Esophagus muscularis mucosa (tissue), 4 donors: ENCODE measurements at regions not wholly inside any gene's neighbourhood (a gene's known extent, or its start where the extent isn't known, plus 50 kb on each side); places are given as distances from the start of the nearest gene placed in this dataset.

Experiments
- DNase-seq: peaks from one replicate; pipeline ENCODE4 v3.0.0-alpha.2; 2017; ENCODE audit errors: extremely low spot score
- H3K27ac ChIP-seq, 4 donors: fragments of 200-600 bp; sonication (generic); replicated peaks in 1 of 4; 1 replicate in 3 of 4; 2 replicates in 1 of 4; pipeline ENCODE4 v1.5.1; 2016 to 2019; ENCODE audit warnings: mild to moderate bottlenecking in 1 of 4
- H3K27me3 ChIP-seq, 4 donors: fragments of 200-600 bp; sonication (generic); one replicate each; pipeline versions ENCODE4 v1.5.1 to v1.6.0; 2016 to 2019
- H3K36me3 ChIP-seq, 4 donors: fragments of 200-600 bp; sonication (generic); one replicate each; pipeline ENCODE4 v1.5.1; 2016 to 2019
- H3K4me1 ChIP-seq, 4 donors: fragments of 200-600 bp; sonication (generic); one replicate each; pipeline ENCODE4 v1.5.1; 2016 to 2019
- H3K4me3 ChIP-seq, 4 donors: fragments of 200-600 bp; sonication (generic); 1 replicate in 2 of 4; 2 replicates in 2 of 4; pipeline ENCODE4 v1.5.1; 2016 to 2019; ENCODE audit warnings: mild to moderate bottlenecking in 4 of 4, moderate library complexity in 1 of 4
- H3K9me3 ChIP-seq, 4 donors: fragments of 200-600 bp; sonication (generic); 1 replicate in 3 of 4; 2 replicates in 1 of 4; pipeline ENCODE4 v1.5.1; 2016 to 2019
- EP300 ChIP-seq: sonication (generic); formaldehyde crosslinking; IDR thresholded peaks from one replicate; pipeline ENCODE4 v1.6.1; 2017; ENCODE audit warnings: antibody characterized with exemption
- POLR2A ChIP-seq: fragments of 450-650 bp; IDR thresholded peaks from one replicate; pipeline ENCODE4 v1.6.1; 2017; ENCODE audit warnings: antibody characterized with exemption, moderate library complexity, mild to moderate bottlenecking, low read depth
- POLR2AphosphoS5 ChIP-seq, 2 donors: sonication (generic); formaldehyde crosslinking; IDR thresholded peaks; one replicate each; pipeline ENCODE4 v1.6.1; 2017; ENCODE audit warnings: antibody characterized with exemption in 2 of 2
- WGBS: methylation state at CpG from one replicate; pipeline ENCODE4 v1.1.5; 2018; 5-methylcytosine and 5-hydroxymethylcytosine counted together
- intact Hi-C: fragments of 100-400 bp; cut with DNase I; formaldehyde crosslinking; loops from one replicate; pipeline ENCODE4 v1.15.1; 2023
- TF ChIP-seq, protein P1 (sequence below), 3 experiments: fragments of 200-600 bp in 2 of 3; fragments of 450-650 bp in 1 of 3; sonication (generic) in 2 of 3; IDR thresholded peaks; one replicate each; pipeline ENCODE4 v1.5.1; 2017 to 2019; ENCODE audit warnings: antibody characterized with exemption in 3 of 3, mild to moderate bottlenecking in 2 of 3, moderate library complexity in 1 of 3

DNA sequence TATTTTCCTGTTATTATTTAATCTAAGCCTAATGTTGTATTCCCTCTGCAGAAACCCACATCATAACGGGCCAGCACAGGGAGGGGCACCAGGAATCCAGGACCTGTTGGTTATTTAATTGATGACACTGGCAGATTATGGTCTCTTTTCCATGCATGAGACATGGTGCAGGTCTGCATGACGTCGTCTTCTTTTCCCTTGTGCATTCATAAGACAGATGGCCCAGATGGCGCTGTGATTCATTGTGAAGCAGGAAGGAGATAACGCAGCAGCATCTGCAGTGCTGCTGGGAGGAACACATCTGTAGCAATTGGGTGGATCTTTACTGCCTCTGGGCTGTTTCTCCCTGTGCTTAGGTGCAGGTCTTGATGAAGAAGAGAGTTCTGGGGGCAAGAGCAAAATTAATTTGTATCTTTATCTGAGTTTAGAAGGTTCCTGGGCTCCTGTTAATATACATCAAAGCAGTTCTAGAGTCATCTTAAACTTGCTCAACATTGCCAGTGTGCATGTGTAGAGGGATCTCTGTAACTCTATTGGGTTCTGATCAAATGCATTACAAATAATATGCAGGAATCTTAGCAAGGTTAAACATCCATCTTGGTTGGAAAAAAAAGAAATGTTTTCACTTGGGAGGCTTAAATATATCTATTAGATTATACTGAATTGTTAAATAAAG lies 176.1 kb downstream of the PCSK1 start:
- no peaks in the 10 kb centered on the region for H3K9me3 ChIP-seq
- H3K27me3 ChIP-seq, result no peaks in the 10 kb centered on the region
- peaks cover 5 to 26% (median 17%) of the 10 kb centered on the region in 4 donors for H3K4me1 ChIP-seq
- no peak overlapping the region for H3K4me3 ChIP-seq
- no peaks in the 10 kb centered on the region for H3K36me3 ChIP-seq
- H3K27ac ChIP-seq, result no peak overlapping the region
- intact Hi-C loops, result no loop called here
- WGBS, result 47% methylated on average over 5 of the region's 5 CpGs
- TF ChIP-seq, protein P1, sequence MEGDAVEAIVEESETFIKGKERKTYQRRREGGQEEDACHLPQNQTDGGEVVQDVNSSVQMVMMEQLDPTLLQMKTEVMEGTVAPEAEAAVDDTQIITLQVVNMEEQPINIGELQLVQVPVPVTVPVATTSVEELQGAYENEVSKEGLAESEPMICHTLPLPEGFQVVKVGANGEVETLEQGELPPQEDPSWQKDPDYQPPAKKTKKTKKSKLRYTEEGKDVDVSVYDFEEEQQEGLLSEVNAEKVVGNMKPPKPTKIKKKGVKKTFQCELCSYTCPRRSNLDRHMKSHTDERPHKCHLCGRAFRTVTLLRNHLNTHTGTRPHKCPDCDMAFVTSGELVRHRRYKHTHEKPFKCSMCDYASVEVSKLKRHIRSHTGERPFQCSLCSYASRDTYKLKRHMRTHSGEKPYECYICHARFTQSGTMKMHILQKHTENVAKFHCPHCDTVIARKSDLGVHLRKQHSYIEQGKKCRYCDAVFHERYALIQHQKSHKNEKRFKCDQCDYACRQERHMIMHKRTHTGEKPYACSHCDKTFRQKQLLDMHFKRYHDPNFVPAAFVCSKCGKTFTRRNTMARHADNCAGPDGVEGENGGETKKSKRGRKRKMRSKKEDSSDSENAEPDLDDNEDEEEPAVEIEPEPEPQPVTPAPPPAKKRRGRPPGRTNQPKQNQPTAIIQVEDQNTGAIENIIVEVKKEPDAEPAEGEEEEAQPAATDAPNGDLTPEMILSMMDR (IDR thresholded peaks at IDR 0.05), result no peak
- no peak for TF ChIP-seq EP300
- no peak for TF ChIP-seq POLR2A
- TF ChIP-seq POLR2AphosphoS5 (IDR thresholded peaks at IDR 0.05), result no peak
- no peak for DNase-seq

DNA sequence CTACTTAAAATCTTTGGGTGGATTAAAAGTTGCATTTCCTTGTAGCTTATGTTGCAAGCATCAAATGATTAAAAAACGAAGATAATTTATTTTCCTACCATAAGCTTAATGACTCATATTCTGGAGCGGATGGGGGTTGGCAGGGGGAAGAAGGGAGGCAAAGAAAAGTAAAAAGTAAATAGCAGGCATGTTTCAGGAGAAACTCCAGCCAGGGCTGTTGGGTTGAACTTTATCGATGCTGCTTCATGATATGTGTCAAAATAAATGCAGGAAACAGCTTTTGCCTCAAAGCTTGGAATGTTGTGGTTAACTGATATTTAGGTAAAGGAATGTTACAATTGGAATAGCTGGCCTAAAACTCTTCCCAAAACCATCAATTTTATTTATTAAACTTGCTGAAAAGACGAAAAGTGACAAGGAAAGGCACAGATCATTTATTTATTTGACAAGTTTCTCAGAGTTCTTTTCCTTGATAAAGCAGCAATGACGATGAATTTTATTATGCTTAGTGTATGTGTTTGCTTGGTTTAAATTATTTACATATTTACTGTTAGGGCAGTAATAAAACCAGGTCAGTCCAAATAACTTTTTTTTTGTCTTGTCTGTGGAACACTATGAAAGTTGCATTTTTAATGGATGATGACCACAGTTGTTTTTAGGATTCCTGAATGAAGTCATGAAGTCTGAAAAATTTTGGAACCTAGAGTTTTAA lies 177.9 kb downstream of the PCSK1 start:
- no peaks in the 10 kb centered on the region for H3K36me3 ChIP-seq
- H3K27ac ChIP-seq, result peak overlapping the region; percentile 18 to 53 (median 40)
- intact Hi-C loops, result no loop called here
- H3K4me3 ChIP-seq, result no peak overlapping the region
- H3K27me3 ChIP-seq, result no peaks in the 10 kb centered on the region
- peaks cover 5 to 26% (median 17%) of the 10 kb centered on the region in 4 donors for H3K4me1 ChIP-seq
- TF ChIP-seq POLR2A (no peak), EP300 (no peak), POLR2AphosphoS5 (IDR thresholded peaks at IDR 0.05) (no peak)
- TF ChIP-seq, protein P1 (IDR thresholded peaks at IDR 0.05), result no peak
- WGBS, result 34% methylated on average over 5 of the region's 5 CpGs
- no peak for DNase-seq
- H3K9me3 ChIP-seq, result no peaks in the 10 kb centered on the region

DNA sequence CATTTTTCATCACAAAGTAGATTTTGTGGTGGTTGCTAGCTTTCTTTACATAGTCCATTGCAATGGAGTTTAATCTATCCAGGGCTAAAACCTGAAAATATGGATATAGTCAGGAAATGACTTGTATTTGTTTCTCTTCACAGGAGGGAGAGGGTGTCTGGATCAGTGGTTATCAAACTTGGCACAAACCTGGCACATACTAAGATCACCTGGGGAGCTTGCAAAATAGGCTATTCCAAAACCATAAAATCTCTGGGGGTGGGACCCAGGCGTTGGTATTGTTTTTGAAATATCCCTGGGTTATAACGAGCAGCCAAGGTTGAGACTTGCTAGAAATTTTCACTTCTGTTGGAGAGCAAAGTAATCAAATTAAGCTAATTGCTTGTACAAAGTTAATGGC lies 179.9 kb downstream of the PCSK1 start:
- Histone ChIP-seq H3K4me1 (peaks cover 0 to 16% (median 8%) of the 10 kb centered on the region in 4 donors), H3K36me3 (no peaks in the 10 kb centered on the region), H3K4me3 (no peak overlapping the region), H3K27me3 (no peaks in the 10 kb centered on the region), H3K27ac (no peak overlapping the region), H3K9me3 (no peaks in the 10 kb centered on the region)
- no peak for DNase-seq
- TF ChIP-seq POLR2AphosphoS5 (IDR thresholded peaks at IDR 0.05), result no peak
- TF ChIP-seq POLR2A, result no peak
- no peak for TF ChIP-seq EP300
- TF ChIP-seq, protein P1 (IDR thresholded peaks at IDR 0.05), result no peak
- 82% methylated on average over 2 of the region's 2 CpGs for WGBS
- intact Hi-C loops, result no loop called here

DNA sequence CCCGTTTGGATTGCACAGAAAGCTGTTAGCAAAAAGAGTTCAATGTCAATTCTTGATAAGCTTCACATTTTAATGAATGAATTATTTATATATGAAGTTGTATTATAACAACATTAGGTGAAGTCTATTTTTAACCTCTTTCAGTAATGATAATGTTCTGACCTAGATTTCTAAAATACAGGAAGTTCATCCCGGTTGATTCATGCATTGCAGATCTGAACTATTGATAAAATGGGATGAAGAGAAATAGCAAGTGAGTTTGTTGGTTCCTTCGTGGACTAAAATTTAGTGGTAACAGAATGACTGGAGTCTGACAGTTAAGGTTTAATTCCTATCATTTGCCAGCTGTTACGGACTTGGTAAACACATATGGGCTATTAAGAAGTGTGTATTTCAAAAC lies 180.5 kb downstream of the PCSK1 start:
- H3K27ac ChIP-seq, result no peak overlapping the region
- no peak for TF ChIP-seq POLR2AphosphoS5 (IDR thresholded peaks at IDR 0.05)
- no peak for TF ChIP-seq POLR2A
- no peak for TF ChIP-seq EP300
- TF ChIP-seq, protein P1 (IDR thresholded peaks at IDR 0.05), result no peak
- H3K9me3 ChIP-seq, result no peaks in the 10 kb centered on the region
- peaks cover 3 to 21% (median 13%) of the 10 kb centered on the region in 4 donors for H3K4me1 ChIP-seq
- intact Hi-C loops, result no loop called here
- no peaks in the 10 kb centered on the region for H3K27me3 ChIP-seq
- 73% methylated on average over 4 of the region's 4 CpGs for WGBS
- H3K4me3 ChIP-seq, result no peak overlapping the region
- no peak for DNase-seq
- no peaks in the 10 kb centered on the region for H3K36me3 ChIP-seq
